SK-N-SH (cell line): ENCODE measurements at regions not wholly inside any gene's neighbourhood (a gene's known extent, or its start where the extent isn't known, plus 50 kb on each side); places are given as distances from the start of the nearest gene placed in this dataset.

ENCODE experiments used
- MAX ChIP-seq: IDR thresholded peaks from 2 replicates; pipeline ENCODE4 v1.4.0; 2012; ENCODE audit warnings: low read depth
- RCOR1 ChIP-seq: fragments of 150-350 bp; IDR thresholded peaks from 2 replicates; pipeline ENCODE4 v1.6.1; 2017; ENCODE audit warnings: antibody characterized with exemption, low read length
- TAF1 ChIP-seq: IDR thresholded peaks from 2 replicates; pipeline ENCODE4 v1.6.1; 2012; ENCODE audit warnings: low read depth, mild to moderate bottlenecking, low read length, moderate library complexity, borderline replicate concordance
- TF ChIP-seq, protein P1 (sequence below): fragments of 200-600 bp; sonication (generic); IDR thresholded peaks from 2 replicates; pipeline ENCODE4 v1.6.1; 2017; ENCODE audit warnings: antibody characterized with exemption, mild to moderate bottlenecking, moderate library complexity
- TF ChIP-seq, protein P2 (sequence below): IDR thresholded peaks from 2 replicates; pipeline ENCODE4 v1.4.0; 2012; ENCODE audit warnings: low read depth, borderline replicate concordance

DNA sequence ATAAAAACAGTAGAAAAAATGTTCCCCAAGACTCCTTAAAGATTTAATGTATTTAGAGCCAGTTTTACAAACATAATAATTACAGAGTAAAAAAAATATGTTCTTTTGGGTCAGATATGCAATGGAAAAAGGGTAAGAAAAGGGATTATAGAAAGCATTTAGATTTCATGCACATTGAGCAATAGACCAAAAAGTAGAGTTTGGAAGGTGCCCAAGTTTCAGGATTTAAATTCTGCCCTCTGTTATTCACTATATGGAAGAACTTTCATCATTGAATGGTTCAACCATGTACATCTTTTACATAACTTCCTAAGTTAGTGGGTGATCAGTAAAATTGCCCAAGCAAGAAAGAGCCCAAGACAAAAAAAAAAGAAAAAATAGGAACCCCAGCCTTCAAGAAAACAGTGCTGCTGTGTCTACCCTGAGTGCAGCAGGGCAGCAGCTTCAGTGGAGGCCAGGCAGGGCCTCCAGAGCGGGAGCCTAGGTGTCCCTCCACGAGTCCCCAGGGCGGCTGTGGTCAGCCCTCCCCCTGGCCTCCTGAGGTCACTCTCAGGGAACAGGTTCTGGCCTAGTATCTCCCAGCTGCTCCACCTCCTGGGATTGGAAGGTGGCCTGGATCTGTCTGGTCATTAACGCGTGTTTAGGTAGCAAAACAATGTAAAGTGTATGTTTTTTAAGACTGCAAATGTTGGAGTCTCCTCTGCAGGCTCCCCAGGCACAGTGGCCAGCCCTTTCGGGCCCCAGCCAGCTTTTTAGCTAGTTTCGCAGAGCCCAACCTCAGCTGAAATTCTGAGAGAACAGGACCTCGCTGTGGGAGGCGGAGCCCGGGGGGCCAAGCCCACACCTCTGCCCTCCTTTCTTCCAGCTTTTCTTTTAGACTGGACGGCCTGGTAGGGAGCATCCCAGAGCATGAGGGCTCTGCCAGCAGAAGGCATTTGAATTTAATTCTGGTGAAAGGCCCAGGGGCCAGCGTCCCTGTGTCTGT lies 77.3 kb downstream of the TEX51 start:
- TF ChIP-seq RCOR1 (no peak), MAX (no peak), TAF1 (no peak)
- TF ChIP-seq, protein P1, sequence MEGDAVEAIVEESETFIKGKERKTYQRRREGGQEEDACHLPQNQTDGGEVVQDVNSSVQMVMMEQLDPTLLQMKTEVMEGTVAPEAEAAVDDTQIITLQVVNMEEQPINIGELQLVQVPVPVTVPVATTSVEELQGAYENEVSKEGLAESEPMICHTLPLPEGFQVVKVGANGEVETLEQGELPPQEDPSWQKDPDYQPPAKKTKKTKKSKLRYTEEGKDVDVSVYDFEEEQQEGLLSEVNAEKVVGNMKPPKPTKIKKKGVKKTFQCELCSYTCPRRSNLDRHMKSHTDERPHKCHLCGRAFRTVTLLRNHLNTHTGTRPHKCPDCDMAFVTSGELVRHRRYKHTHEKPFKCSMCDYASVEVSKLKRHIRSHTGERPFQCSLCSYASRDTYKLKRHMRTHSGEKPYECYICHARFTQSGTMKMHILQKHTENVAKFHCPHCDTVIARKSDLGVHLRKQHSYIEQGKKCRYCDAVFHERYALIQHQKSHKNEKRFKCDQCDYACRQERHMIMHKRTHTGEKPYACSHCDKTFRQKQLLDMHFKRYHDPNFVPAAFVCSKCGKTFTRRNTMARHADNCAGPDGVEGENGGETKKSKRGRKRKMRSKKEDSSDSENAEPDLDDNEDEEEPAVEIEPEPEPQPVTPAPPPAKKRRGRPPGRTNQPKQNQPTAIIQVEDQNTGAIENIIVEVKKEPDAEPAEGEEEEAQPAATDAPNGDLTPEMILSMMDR: no peak
- TF ChIP-seq, protein P2, sequence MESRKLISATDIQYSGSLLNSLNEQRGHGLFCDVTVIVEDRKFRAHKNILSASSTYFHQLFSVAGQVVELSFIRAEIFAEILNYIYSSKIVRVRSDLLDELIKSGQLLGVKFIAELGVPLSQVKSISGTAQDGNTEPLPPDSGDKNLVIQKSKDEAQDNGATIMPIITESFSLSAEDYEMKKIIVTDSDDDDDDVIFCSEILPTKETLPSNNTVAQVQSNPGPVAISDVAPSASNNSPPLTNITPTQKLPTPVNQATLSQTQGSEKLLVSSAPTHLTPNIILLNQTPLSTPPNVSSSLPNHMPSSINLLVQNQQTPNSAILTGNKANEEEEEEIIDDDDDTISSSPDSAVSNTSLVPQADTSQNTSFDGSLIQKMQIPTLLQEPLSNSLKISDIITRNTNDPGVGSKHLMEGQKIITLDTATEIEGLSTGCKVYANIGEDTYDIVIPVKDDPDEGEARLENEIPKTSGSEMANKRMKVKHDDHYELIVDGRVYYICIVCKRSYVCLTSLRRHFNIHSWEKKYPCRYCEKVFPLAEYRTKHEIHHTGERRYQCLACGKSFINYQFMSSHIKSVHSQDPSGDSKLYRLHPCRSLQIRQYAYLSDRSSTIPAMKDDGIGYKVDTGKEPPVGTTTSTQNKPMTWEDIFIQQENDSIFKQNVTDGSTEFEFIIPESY: no peak
